Stimulated activated CD8-positive, alpha-beta memory T cell treated with anti-CD3 and anti-CD28 coated beads, Interleukin-4, amount 100 ng/mL, for 24 hours (primary cell): ENCODE measurements at regions not wholly inside any gene's neighbourhood (a gene's known extent, or its start where the extent isn't known, plus 50 kb on each side); places are given as distances from the start of the nearest gene placed in this dataset.
A peak's percentile ranks its signal among the peaks of the same experiment; 100 is the strongest.

Source experiments
- DNase-seq: peaks from one replicate; pipeline ENCODE4 v3.0.0-alpha.2; 2020; ENCODE audit warnings: low read depth

DNA sequence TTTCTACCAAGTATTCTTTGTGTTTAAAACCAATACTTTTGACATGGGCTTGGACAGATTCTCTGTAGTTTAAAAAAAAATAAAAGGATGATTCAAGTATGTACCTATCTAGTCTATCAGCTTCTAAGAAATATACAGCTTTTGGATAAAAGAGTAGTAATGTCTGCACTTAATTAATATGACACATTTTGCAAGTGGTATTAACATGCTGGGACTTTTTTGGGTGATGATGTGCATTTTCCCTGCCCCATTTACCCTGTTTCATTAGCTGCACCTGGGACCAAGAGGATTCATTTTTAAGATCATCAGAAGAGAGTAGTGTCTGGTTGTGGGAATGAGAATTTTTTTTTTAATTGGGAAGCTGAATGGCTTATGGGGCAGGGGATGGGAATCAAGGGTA lies 236.2 kb upstream of the KLF14 start:
- DNase-seq, result no peak

DNA sequence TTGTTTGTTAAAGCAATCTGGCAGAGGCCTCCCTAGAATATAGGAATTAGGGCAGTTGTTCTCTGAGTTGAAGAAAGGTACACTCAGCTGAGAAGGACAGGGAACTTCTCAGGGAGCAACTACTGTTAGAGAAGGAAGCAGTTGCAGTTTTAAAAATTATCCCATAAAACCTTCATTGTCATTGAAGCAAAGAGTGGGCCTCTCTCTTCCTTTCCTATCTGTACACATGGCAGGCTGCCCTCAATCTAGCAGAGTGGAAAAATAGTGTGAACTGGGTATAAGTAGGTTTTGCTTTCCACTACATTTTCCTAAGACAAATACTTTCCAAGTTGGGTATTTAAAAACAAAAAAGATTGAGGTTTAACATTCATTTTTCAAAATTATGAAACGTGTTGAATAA lies 236.7 kb upstream of the KLF14 start:
- DNase-seq, result no peak

DNA sequence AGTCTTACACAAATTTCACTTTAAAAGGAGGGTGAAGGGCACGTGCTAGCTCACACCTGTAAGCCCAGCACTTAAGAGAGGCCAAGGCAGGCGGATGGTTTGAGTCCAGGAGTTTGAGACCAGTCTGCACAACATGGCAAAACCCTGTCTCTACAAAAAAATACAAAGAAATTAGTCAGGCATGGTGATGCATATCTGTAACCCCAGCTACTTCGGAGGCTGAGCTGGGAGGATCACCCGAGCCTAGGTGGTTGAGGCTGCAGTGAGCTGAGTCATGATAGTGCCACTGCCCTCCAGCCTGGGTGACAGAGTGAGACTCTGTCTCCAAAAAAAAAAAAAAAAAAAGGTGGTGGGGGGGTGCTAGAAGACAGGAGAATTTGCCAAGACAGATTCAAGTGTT lies 237.3 kb upstream of the KLF14 start:
- DNase-seq, result peak; percentile 41

DNA sequence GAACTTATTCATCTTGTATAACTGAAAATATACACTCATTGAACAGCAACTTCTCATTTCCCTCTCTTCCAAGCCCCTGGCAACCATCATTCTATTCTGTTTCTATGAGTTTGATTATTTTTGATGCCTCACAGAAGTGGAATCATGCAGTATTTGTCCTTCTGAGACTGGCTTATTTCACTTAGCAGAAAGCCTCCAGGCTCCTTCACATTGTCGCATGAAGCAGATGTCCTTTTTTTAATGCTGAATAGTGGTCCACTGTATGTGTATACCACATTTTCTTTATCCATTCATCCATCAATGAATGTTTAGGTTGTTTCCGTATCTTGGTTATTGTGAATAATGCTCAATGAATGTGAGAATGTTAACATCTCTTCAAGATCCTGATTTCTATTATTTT lies 238.2 kb upstream of the KLF14 start:
- DNase-seq, result no peak

DNA sequence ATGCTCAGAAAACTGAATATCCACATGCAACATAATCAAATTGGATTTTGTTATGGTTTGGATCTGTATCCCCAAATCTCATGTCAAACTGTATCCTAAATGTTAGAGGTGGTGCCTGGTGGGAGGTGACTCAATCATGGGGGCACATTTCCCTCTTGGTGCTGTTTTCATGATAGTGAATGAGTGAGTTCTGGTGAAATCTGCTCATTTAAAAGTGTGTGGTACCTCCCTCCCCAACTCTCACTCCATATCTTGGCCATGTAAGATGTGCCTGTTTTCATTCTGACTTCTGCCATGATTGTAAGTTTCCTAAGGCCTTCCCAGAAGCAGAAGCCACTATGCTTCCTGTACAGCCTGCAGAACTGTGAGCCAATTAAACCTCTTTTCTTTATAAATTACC lies 239.6 kb upstream of the KLF14 start:
- no peak for DNase-seq

DNA sequence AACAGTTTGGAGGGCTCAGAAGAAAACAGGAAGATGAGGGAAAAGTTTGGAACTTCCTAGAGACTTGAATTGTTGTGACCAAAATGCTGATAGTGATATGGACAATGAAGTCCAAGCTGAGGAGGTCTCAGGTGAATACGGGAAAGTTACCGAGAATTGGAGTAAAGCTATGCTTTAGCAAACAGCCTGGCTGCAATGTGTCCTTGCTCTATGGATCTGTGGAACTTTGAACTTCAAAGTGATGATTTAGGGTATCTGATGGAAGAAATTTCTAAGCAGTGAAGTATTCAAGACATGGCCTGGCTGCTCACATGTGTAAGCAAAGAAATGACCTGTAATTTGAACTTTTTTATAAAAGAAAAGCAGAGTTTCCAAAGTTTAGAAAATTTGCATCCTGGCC lies 240.2 kb upstream of the KLF14 start:
- DNase-seq, result no peak

DNA sequence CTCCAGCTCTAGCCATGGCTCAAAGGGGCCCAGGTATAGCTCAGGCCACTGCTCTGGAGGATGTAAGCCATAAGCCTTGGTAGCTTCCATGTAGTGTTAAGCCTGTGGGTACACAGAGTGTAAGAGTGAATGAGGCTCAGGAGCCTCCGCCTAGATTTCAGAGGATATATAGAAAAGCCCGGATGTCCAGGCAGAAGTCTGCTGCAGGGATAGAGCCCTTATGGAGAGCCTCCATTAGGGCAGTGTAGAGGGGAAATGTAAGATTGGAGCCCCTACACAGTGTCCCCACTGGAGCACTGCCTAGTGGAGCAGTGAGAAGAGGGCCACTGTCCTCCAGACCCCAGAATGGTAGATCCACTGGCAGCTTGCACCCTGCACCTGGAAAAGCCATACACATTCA lies 240.8 kb upstream of the KLF14 start:
- DNase-seq, result no peak

DNA sequence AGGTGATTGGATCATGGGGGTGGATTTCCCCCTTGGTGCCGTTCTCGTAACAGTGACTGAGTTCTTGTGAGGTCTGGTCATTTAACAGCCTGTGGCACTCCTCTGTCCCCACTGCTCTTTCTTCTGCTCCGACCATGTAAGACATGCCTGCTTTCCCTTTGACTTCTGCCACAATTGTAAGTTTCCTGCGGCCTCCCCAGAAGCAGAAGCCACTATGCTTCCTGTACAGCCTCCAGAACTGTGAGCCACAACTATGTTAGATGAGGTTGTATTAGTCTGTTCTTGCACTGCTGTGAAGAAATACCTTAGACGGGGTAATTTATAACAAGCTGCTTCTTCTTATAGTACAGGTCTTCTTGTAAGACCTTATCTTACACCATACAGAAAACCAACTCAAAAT lies 241.7 kb upstream of the KLF14 start:
- no peak for DNase-seq

DNA sequence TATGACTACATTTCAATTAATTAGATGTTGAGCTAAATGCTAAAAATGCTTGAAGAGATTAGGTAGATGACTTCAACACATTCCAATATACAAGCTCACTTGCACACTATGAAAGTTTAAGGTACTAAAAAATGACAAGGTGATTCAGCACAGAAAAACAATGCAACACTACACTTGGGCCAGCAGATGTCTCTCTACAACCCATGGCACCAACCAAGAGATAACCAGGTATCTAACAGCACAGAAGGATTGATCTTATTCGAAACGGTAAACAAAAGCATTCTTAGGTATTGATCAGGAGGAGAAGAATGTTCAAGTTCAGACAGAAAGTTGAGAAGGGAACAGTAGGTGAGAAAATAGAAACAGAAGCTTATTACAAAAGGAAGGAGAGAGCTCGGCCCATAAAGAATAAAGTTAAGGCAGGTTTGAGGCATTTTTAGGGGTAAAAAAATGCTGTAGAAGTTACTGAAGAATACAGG lies 248.2 kb upstream of the KLF14 start:
- no peak for DNase-seq

DNA sequence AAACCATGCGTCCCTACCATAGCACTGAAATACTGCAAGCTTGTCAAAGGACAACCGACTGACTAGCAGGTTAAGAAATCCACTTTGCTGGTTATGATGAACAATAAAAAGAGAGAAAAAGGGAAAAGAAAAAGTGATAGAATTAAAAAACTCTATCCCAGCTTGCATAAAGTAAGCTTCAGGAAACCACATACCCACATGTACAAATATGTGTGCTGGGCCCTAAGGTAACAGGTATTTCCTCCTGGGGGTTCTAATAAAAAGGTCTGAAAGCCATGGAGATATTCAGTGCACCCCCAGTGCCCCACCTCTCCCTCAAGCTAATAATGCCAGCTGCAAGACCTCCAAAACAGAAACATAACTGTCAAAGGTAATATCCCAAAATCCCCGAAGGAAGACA lies 248.6 kb upstream of the KLF14 start:
- DNase-seq, result no peak

DNA sequence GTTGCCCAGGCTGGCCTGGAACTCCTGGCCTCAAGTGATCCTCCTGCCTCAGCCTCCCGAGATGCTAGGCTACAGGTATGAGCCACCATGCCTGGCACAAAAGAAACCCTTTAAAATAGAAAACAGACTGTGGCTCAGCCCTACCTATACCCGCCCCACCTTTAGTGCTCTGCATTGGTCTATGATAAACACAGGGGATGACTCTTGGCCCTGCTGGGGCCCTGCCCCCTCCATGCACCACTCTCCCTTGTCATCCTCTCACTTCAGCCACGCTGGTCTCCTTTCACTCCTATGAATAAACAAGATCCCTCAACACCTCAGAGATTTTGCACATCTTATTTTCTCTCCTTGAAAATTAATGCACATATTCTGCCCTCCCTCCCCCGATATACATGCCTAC lies 251.4 kb upstream of the KLF14 start:
- DNase-seq, result no peak

DNA sequence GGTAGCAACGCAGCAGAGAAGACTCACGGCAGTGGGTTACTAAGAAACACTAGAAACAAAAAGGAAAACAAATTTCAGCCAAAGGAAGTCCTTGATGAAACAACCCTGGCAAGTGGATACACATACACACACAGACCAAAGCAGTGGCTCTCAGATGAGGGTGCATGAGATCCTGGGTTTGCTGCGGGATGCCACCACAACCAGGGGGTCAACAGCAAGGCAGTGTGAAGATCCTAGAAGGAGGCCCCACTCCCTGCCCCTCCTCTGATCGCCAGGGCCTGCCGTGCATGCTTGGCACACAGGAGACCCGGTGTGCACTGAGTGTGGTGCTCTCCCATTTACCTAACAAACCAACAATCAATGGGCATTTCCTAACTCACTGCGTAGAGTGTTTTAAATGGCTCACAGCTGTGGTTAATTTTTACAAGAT lies 252.3 kb upstream of the KLF14 start:
- DNase-seq, result no peak

DNA sequence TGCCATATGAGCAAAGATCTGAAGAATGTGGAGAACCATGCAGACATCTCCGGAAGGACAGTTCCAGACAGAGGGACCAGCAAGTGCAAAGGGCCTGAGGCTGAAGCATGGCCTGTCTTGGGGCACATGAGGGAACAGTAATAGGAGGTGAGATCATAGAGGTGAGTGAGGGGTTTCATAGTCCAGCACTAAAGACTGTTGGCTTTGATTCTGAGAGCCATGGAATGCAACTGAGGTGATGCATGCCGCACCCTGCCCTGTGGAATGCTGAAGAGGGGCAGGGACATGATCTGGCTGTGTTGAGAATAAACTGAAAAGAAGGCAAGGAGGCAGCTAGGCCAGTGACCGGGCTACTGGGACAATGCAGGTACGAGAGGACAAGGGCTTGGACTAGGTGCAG lies 253.1 kb upstream of the KLF14 start:
- DNase-seq, result no peak

DNA sequence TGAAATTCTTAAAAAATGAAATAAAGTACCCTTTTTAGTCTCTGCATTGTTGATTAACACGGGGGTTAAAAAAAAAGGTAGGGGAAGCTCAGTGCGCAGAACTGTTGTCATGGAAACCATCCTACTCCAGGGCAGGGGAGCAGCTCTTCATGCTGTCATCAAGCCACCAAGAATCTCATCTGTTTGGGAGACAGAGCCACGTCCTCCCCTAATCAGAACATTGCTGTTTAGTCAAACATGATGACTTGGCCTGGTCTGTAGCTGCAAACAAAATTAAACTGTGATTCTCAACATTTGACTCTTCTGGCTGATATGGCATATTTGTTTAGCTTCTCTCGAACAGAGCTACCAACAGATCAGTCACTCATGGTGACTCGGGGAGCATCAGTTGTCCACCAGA lies 254.4 kb upstream of the KLF14 start:
- DNase-seq, result no peak

DNA sequence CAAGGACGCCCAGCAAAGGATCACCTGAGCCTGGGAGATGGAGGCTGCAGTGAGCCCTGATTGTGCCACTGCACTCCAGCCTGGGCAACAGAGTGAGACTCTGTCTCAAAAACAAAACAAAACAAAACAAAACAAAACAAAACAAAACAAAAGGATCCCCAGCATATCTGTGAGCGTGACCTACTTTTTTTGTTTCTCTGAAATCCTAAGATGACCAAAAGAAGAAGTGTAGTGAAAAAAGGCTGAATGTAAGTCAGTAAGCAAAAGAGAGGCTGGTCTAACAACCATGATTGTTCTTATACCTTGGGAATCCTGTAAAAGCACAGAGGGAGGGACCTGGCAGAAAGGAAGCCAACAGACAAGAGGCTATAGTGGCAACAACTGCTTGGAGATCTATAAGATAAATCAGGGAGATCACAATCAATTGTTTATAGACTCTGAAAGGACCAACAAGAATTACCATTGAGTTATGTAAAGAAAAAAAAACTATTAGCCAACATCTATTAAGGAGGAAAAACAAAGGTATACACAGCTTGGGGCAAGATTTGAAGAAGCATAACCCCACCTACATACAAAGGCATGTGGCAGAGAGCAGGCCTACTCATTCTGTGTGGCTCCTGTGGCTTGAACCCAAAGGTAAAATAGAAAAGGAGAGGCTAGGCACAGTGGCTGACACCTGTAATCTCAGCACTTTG lies 255.2 kb upstream of the KLF14 start:
- no peak for DNase-seq

DNA sequence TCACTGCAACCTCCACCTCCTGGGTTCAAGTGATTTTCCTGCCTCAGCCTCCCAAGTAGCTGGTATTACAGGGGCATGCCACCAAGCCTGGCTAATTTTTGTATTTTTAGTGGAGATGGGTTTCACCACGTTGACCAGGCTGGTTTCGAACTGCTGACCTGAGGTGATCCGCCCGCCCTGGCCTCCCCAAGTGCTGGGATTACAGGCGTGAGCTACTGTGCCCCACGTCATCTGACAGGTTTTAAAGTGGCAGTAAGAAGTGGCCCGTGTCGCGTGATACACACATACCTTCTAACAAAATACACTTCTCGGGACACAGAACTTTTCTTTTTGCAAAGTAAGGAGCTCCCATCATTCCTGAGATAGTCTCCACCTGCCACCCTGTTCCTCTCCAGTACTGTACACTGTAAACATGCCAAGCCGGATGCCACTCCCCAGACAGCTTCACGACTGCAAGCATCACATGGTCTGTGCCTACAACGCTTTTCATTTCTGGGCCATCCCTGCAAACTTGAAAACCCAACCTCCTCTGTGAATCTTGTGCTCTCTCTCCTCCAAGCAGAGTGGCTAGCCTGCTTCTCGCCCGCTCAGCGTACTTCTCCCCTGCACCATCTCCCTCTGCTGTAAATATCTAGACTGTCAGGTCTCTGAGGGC lies 256.3 kb upstream of the KLF14 start:
- no peak for DNase-seq

DNA sequence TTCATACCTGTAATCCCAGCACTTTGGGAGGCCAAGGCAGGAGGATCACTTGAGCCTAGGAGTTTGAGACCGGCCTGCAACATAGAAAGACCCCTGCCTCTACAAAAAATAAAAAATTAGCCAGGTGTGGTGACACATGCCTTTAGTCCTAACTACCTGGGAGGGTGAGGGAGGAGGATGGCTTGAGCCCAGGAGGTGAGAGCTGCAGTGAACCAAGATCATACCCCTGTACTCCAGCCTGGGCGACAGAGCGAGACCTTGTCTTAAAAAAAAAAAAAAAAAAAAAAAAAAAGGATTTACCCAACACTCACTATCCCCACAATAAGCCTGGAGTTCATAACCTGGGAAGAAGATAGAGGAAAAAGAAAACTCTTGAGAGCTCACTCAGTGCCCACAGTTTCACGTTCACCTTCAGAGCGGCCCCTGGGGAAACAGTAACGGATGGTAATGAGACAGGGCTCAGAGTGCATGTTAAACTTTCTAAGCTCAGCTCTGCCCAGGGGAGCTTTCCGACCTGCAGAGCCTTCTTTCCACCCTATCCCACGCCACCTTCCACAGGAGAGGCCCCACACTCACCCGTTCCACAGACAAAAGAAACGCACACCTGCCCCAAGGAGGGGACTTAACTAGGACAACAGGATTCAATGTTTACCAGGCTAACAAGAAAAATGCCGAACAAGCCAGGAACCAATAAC lies 259.8 kb upstream of the KLF14 start:
- no peak for DNase-seq

DNA sequence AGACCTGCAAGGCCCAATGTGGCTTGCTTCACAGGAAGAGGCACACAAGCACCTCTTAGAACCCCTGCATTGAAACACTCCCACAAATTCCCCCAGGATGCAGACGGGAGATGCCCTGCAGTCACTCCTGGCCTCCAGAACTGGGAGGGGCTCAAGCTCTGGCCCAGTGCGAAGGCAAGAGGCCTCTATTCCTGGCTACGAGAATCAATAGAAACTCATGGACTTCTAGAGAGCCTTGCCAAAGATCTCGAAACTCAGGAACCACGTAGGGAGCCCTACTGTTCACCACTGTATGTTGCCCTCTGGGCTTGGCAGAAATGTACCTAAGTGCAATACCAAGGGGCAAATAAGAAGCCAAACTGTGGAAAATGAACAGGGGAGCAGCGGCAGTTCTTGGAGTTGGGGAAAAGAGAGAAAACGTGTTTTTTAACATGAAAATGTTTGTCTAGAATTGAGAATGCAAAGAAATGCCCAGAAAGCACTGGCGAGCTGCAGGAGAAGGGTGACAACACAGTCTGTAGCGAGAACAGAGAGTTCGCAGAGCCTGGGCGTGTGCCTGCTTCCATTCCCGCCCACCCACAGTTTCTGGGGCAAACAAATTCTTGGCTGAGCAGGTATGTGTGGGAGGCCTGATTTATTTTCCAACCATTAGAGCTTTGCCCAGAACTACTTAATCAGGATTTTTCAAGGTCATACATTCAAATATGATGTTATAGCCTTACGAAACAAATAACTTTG lies 260.5 kb upstream of the KLF14 start:
- no peak for DNase-seq

DNA sequence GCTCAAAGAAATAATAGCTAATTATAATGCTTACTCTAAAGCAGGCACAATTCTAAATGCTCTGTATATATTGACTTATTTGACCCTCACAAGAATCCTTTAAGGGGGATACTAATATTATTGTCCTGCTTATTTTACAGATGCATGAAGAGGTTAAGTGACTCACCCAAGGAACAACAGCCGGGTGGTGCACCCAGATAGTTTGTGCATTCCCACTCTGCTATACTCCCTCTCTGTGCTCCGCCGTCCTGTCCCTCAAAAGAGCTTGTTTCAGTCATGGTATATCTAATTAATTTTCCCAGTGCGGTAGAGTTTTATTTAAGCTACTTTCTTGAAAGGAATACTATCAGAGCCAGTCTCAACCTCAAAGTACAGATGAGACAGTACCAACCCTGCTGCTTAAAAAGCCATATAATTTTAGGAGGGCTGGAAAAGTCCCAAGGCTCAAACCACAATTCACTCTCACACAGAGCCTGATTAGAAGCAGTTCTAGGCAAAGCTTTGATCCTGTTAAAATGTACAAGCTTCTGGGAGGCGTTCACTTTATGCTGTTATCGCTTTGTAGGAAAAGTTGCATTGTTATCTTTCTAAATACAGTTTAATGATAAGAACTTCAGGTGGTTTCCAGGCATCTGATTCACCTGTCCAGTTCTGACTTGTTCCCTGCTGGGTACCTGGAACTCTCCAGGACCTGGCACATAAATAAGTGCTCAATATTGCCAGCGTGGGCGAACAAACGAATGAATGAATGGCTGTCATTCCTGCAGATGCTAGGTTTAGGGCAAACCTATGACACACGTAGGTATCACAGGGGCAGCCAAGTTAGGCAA lies 261.5 kb upstream of the KLF14 start:
- DNase-seq, result no peak

DNA sequence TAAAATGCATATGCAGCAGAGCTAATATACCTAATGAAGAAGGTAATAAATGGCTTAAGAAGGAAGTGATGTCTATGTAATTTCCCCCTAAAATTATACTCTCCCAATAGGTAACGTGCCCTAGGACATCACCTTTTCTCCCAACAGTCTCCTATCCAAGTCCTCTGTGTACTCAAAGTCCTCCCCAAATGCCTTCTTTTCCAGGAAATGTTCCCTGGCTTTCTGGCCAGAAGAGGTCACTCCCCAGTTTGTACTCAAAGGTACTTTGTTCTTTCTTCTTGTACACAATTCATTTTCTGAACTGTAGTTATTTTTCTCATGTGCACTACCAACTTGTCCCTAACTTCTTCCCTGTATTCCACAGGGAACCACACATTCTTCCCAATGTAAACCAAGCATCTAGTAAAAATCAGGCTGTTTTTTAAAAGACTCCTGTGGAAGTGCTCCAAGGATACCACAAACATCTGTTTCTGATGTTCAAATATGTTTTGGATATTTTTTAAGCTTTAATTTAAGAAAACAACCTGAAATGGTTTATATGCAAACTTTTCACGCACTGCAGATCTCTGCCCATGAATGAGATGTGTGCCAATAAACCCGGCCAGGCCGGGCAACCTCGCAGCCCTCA lies 262.3 kb upstream of the KLF14 start:
- no peak for DNase-seq

DNA sequence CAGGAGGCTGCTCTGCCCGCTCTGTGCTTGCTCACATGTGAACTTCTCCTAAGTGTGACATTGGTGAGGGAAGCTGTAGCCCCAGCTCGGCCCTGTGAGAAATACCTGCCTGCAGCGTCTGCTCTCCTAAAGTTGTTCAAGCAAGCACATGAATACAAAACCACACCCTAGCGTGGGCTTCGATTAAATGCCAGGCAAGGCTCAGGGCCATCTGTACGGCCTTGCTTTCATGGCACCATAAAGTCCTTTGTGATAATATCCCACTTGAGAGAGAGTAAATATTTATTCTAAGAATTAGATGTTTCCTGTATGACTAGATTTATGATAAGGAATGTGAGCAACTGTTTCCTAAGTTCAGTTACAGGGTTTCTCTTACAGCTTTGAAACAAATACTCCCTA lies 262.8 kb upstream of the KLF14 start:
- DNase-seq, result no peak
